Heart left ventricle (tissue), 16 donors: ENCODE measurements at regions not wholly inside any gene's neighbourhood (a gene's known extent, or its start where the extent isn't known, plus 50 kb on each side); places are given as distances from the start of the nearest gene placed in this dataset.

ENCODE experiments used
- ATAC-seq, 4 donors: fragments of 200-7000 bp; cut with Tn5 transposase; one replicate each; pipeline ENCODE4 v1.9.1; 2020 to 2022; ENCODE audit warnings: moderate library complexity in 4 of 4, mild to moderate bottlenecking in 3 of 4, moderate number of reproducible peaks in 1 of 4
- DNase-seq, 5 donors: peaks; one replicate each; pipeline ENCODE4 v3.0.0-alpha.2; 2020
- H3K27ac ChIP-seq, 12 donors: fragments of 200-600 bp; sonication (generic) in 4 of 12; one replicate each; pipeline versions ENCODE4 v1.5.0 to v1.8.0; 2016 to 2022; ENCODE audit warnings: mild to moderate bottlenecking in 2 of 12
- H3K27me3 ChIP-seq, 9 donors: fragments of 200-600 bp; sonication (generic) in 2 of 9; one replicate each; pipeline versions ENCODE4 v1.5.1 to v1.8.0; 2016 to 2022; ENCODE audit warnings: mild to moderate bottlenecking in 3 of 9
- H3K36me3 ChIP-seq, 9 donors: fragments of 200-600 bp; sonication (generic) in 2 of 9; one replicate each; pipeline versions ENCODE4 v1.5.0 to v1.8.0; 2018 to 2022; ENCODE audit warnings: mild to moderate bottlenecking in 2 of 9
- H3K4me1 ChIP-seq, 12 donors: fragments of 200-600 bp; sonication (generic) in 4 of 12; one replicate each; pipeline versions ENCODE4 v1.5.0 to v1.8.0; 2016 to 2022; ENCODE audit warnings: mild to moderate bottlenecking in 3 of 12
- H3K4me3 ChIP-seq, 12 donors: fragments of 200-600 bp; sonication (generic) in 4 of 12; one replicate each; pipeline versions ENCODE4 v1.5.0 to v1.8.0; 2017 to 2022; ENCODE audit warnings: mild to moderate bottlenecking in 9 of 12, moderate library complexity in 4 of 12
- H3K9me3 ChIP-seq, 12 donors: fragments of 200-600 bp; sonication (generic) in 4 of 12; one replicate each; pipeline versions ENCODE4 v1.5.0 to v1.8.0; 2016 to 2022; ENCODE audit warnings: mild to moderate bottlenecking in 1 of 12
- POLR2A ChIP-seq, 2 donors: fragments of 450-650 bp; IDR thresholded peaks; one replicate each; pipeline ENCODE4 v1.6.1; 2017; ENCODE audit warnings: antibody characterized with exemption in 2 of 2, mild to moderate bottlenecking in 2 of 2, moderate library complexity in 2 of 2
- WGBS, 4 donors: extraction: QIAGEN DNeasy Blood & Tissue Kit in 2 of 4; methylation state at CpG; one replicate each; pipeline versions ENCODE4 v1.1.5 to v1.1.7; 2013 to 2018; 5-methylcytosine and 5-hydroxymethylcytosine counted together
- intact Hi-C, 10 donors: fragments of 100-400 bp; cut with DNase I; formaldehyde crosslinking; loops; one replicate each; pipeline versions ENCODE4 v1.11.1 to v1.14.2; 2022
- TF ChIP-seq, protein P1 (sequence below), 12 donors: fragments of 200-600 bp; sonication (generic) in 4 of 12; IDR thresholded peaks; one replicate each; pipeline versions ENCODE4 v1.5.0 to v1.8.0; 2018 to 2022; ENCODE audit warnings: antibody characterized with exemption in 12 of 12, mild to moderate bottlenecking in 5 of 12
- donor health status: ischemic (EF 13 %, LVEDD 7.1; RV severe dilation, severe dysfunction).
- donor health status: healthy with polysubstance abuse.
- donor health status: DM: no; HTN: yes; CAD: no.
- donor health status: DM: no; HTN: no; CAD: no.
- donor health status: ischemic (EF 25% LVEDD 6.9; RV normal size, moderate dysfunction).
- donor health status: ischemic (EF 25% LVEDD 5.7; RV mildly dilated, moderate dysfunction).
- donor health status: healthy.
- donor health status: DM: yes; HTN: yes; CAD: no.
- donor health status: ischemic (EF 35%, LVEDD 5.7; RV mildly dilated, moderate dysfunction).
- donor health status: nonischemic (EF 11% LVEDD 7.7; RV severe dilation, severe dysfunction).
- donor health status: DM: yes; HTN: yes; CAD: no.
- donor health status: PGD.
- donor health status: ischemic (EF 29% LVEDD 5.4; RV normal size, mild dysfunction).
- donor health status: nonischemic (EF 23%, LVEDD 6.1; RV moderate dilation, normal function).

DNA sequence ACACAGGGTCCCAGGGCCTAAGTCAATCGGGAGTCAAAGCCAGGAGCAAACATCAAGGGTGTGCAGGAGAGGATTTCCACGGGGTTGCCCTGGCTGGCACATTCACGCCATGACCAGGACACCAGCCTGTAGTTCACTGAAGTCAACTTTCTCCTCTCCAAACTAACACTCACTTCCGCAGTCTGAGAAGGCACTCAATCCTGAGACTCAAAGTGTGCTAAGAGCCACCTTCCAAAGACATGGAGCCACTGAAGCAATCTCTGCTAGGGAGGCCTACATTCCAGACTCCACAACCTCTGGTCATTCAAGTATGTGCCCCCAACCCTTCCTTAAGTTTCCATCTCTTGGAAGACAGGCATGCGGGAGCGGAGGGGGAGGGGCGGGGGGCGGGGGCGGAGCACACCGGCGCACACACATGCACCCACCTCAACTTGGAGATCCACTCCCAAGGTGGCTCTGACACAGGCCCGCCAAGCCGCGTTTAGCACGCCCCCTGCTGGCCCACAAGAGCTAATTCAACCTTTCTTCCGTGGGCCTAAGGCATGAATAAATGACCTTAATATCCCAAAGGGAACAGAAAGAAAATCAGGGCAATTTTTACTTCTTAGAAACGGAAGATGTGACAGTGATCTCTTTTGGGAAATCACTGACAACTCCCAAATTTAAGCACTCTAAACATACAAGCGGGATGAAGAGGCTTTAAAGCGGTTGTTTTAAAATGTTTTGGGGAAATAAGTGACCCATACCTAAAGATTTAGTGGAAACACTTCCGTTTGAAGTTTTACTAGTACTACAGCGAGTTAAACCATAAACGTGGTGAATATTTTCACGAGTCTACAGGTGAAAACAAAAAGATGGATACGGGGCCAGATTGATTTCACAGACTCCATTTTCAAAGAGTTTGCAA is 162.5 kb upstream of the CHRNA7 start:
- no peaks in the 10 kb centered on the region for H3K9me3 ChIP-seq
- intact Hi-C loops, result loop anchor here in 9 of 10 donors (5.0 to 10.0 kb wide), 7 partner anchors 63 to 375 kb away; no protein-coding TSS in a partner anchor
- no peak overlapping the region for H3K27ac ChIP-seq
- peak; percentile 35 to 76 (median 51) for DNase-seq
- H3K36me3 ChIP-seq, result no peaks in the 10 kb centered on the region
- 26 to 35% (median 33%) methylated on average over 21 to 24 of the region's 24 CpGs for WGBS, 4 donors
- no peak overlapping the region for H3K4me3 ChIP-seq
- H3K27me3 ChIP-seq, result peaks cover 0 to 5% (median 0%) of the 10 kb centered on the region in 9 donors
- ATAC-seq, result peak in 2 of 4 donors; percentile 40 to 50
- peaks cover 0 to 17% (median 8%) of the 10 kb centered on the region in 12 donors for H3K4me1 ChIP-seq
- TF ChIP-seq, protein P1, sequence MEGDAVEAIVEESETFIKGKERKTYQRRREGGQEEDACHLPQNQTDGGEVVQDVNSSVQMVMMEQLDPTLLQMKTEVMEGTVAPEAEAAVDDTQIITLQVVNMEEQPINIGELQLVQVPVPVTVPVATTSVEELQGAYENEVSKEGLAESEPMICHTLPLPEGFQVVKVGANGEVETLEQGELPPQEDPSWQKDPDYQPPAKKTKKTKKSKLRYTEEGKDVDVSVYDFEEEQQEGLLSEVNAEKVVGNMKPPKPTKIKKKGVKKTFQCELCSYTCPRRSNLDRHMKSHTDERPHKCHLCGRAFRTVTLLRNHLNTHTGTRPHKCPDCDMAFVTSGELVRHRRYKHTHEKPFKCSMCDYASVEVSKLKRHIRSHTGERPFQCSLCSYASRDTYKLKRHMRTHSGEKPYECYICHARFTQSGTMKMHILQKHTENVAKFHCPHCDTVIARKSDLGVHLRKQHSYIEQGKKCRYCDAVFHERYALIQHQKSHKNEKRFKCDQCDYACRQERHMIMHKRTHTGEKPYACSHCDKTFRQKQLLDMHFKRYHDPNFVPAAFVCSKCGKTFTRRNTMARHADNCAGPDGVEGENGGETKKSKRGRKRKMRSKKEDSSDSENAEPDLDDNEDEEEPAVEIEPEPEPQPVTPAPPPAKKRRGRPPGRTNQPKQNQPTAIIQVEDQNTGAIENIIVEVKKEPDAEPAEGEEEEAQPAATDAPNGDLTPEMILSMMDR (IDR thresholded peaks at IDR 0.05), result peak; percentile 74 to 98 (median 89)
- no peak for TF ChIP-seq POLR2A (IDR thresholded peaks at IDR 0.05)

DNA sequence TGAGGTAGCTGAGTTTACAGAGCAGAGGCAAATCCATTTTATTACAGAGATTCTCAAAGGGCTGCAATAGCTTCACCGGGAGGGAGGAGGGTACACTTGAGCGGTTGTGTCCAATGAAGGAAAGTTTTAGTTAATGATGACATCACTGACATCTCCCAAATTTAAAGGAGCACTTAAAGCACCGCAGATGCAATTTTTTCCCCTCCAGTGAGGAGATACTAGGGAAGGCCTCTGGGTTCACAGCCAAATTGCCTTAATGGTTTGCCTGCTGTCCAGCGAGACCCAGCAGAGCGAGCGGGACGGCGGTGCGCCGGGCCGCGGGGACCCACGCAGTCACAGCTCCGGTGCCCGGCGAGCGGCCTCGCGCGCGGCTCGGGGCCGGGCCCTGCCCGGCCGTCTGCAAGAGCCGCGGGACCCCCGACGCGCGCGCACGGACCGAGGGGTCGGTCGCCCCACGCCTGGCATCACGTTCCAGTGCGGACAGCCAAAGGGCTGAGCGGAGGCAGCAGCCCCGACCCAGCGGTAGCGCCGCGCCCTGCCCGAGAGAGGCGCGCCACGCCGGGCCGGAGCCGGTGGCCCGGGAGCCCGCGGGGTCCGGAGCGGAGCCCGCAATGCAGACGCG is 160.5 kb upstream of the CHRNA7 start:
- no peak for TF ChIP-seq POLR2A (IDR thresholded peaks at IDR 0.05)
- TF ChIP-seq, protein P1 (IDR thresholded peaks at IDR 0.05), result no peak
- peak overlapping the region; percentile 18 to 93 (median 71) for H3K4me3 ChIP-seq
- H3K4me1 ChIP-seq, result peaks cover 0 to 17% (median 8%) of the 10 kb centered on the region in 12 donors
- 2 to 14% (median 6%) methylated on average over 3 to 60 of the region's 60 CpGs for WGBS, 4 donors
- H3K36me3 ChIP-seq, result no peaks in the 10 kb centered on the region
- intact Hi-C loops, result loop anchor here (5.0 to 10.0 kb wide), 10 partner anchors 65 to 385 kb away; no protein-coding TSS in a partner anchor
- H3K9me3 ChIP-seq, result no peaks in the 10 kb centered on the region
- peaks cover 0 to 5% (median 0%) of the 10 kb centered on the region in 9 donors for H3K27me3 ChIP-seq
- DNase-seq (peak in 1 of 5 donors; percentile 34), ATAC-seq (peak in 1 of 4 donors; percentile 1)
- H3K27ac ChIP-seq, result peak overlapping the region in 1 of 12 donors; percentile 65

DNA sequence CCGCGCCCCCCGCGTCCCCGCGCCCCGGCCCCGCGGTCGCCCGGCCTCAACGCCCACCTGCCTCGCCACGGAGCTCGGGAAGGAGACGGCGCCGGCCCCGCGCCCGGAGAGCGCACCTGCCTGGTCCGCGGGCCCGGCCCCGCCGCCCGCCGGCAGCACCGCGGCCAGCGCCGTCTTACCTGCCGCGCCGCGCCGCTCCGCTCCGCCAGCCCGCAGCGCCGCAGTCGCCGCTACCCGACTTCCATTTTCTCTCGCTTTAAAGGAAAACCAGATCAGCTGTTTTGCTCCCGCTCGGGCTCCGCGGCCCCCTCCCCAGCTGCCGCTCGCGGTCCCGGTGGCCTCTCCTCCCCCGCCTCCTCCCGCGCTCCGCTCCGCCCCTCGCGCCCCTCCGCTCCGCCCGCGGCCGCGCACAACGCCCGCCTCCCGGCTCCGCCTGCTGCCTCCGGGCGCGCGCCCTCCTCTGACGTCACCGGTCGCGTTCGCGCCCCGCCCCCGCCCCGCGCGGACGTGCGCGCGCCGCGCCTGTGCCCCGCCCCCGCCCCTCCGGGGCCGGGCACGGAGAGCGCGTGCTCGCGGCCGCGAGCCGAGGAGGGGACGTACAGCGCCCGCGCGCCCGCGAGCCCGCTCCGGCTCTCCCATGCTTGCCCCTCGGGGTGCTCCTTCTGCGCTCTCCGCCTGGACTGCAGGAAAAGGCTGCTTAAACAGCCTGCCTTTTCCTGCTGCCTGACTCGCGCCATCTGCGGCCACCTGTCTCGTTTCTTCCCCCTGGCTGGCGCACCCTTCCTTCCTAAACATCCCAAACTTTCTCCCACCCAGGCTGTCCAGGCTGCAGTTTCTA is 159.8 kb upstream of the CHRNA7 start, which contains the start of gene OTUD7A:
TSS of gene OTUD7A (minus strand) at position 346 of the 838 bp plus-strand sequence.
- 1% methylated on average over 47 to 122 of the region's 122 CpGs for WGBS, 4 donors
- peak; percentile 62 to 94 (median 90) for DNase-seq
- H3K4me1 ChIP-seq, result peaks cover 0 to 17% (median 8%) of the 10 kb centered on the region in 12 donors
- peak within 1 kb of the TSS in 11 of 12 donors; percentile 61 to 88 (median 73) for H3K27ac ChIP-seq
- peak within 1 kb of the TSS; percentile 37 to 93 (median 71) for H3K4me3 ChIP-seq
- H3K27me3 ChIP-seq, result peaks cover 0 to 5% (median 0%) of the 10 kb centered on the region in 9 donors
- intact Hi-C loops, result loop anchor here in 2 of 10 donors (10.0 kb wide), 3 partner anchors 94 to 386 kb away; no protein-coding TSS in a partner anchor
- no peaks in the 10 kb centered on the region for H3K9me3 ChIP-seq
- no peak for TF ChIP-seq POLR2A (IDR thresholded peaks at IDR 0.05)
- TF ChIP-seq, protein P1 (IDR thresholded peaks at IDR 0.05), result peak in 2 of 12 donors; percentile 9 to 17
- H3K36me3 ChIP-seq, result no peaks in the 10 kb centered on the region
- peak; percentile 91 to 98 (median 98) for ATAC-seq
